ENCODE measurements at regions not wholly inside any gene's neighbourhood (a gene's known extent, or its start where the extent isn't known, plus 50 kb on each side); places are given as distances from the start of the nearest gene placed in this dataset.

- no peak for DNase-seq (ENCODE audit: low read depth)
- H3K4me3 ChIP-seq (ENCODE audit: low read depth, low read length), result no peak overlapping the region
- TF ChIP-seq CTCF (conservative IDR thresholded peaks at IDR 0.05; ENCODE audit: low read depth, low read length), result no peak
Observed at GRCh38 chr1:115491298-115492018, 150.3 kb upstream of the VANGL1 start.

GRCh38 chr1:115479055-115479482 is 141.0 kb upstream of the NGF start:
- DNase-seq (ENCODE audit: low read depth), result no peak
- H3K4me3 ChIP-seq (ENCODE audit: low read depth, low read length), result peak overlapping the region; percentile 27
- no peak for TF ChIP-seq CTCF (conservative IDR thresholded peaks at IDR 0.05; ENCODE audit: low read depth, low read length)

- DNase-seq (ENCODE audit: low read depth), result no peak
- no peak overlapping the region for H3K4me3 ChIP-seq (ENCODE audit: low read depth, low read length)
Observed at GRCh38 chr1:115477071-115477470, 139.0 kb upstream of the NGF start.

GRCh38 chr1:115476616-115477015 is 138.6 kb upstream of the NGF start:
- no peak overlapping the region for H3K4me3 ChIP-seq (ENCODE audit: low read depth, low read length)
- no peak for TF ChIP-seq CTCF (conservative IDR thresholded peaks at IDR 0.05; ENCODE audit: low read depth, low read length)
- DNase-seq (ENCODE audit: low read depth), result no peak

More at GRCh38 chr1:115477071-115477470, 139.0 kb upstream of the NGF start:
- TF ChIP-seq CTCF (conservative IDR thresholded peaks at IDR 0.05; ENCODE audit: low read depth, low read length), result no peak

- H3K4me3 ChIP-seq (ENCODE audit: low read depth, low read length), result no peak overlapping the region
- no peak for DNase-seq (ENCODE audit: low read depth)
- no peak for TF ChIP-seq CTCF (conservative IDR thresholded peaks at IDR 0.05; ENCODE audit: low read depth, low read length)
Observed at GRCh38 chr1:115475901-115476300, 137.9 kb upstream of the NGF start.

- H3K4me3 ChIP-seq (ENCODE audit: low read depth, low read length), result no peak overlapping the region
- TF ChIP-seq CTCF (conservative IDR thresholded peaks at IDR 0.05; ENCODE audit: low read depth, low read length), result no peak
- DNase-seq (ENCODE audit: low read depth), result no peak
Observed at GRCh38 chr1:115475252-115475651, 137.2 kb upstream of the NGF start.

GRCh38 chr1:115473986-115474565 is 136.0 kb upstream of the NGF start:
- no peak overlapping the region for H3K4me3 ChIP-seq (ENCODE audit: low read depth, low read length)
- TF ChIP-seq CTCF (conservative IDR thresholded peaks at IDR 0.05; ENCODE audit: low read depth, low read length), result no peak
- DNase-seq (ENCODE audit: low read depth), result no peak
